GM18858 (cell line): ENCODE measurements at regions not wholly inside any gene's neighbourhood (a gene's known extent, or its start where the extent isn't known, plus 50 kb on each side); places are given as distances from the start of the nearest gene placed in this dataset.

Experiments used
- ATAC-seq: cut with Tn5 transposase; IDR thresholded peaks from one replicate; pipeline ENCODE4 v1.9.1; 2021; ENCODE audit not compliant: unreplicated experiment

DNA sequence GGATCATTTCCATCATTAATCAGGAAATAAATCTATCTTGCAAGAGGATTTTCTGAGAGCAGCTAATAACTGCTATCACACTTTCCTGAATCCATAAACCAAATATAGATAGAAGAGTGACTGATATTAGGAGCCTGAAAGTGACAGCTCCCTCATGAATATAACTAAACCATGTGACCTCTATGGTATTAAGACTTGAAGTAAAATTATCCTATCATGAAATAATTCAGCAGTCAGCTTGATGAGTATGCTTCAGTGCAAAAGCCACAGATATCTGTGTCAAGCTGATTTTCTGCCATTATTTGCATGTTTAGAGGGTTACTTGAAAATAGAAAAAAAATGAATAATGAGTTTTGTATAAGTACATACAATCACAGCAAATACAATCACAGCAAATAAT, 80.1 kb upstream of the PPP1R3A start:
- no peak for ATAC-seq

GRCh38 chr7:113996405-113996804, 77.6 kb upstream of the PPP1R3A start:
- no peak for ATAC-seq

GRCh38 chr7:113986216-113986615, 67.4 kb upstream of the PPP1R3A start:
- ATAC-seq = no peak

- ATAC-seq = no peak
These were observed 57.7 kb upstream of the PPP1R3A start for GRCh38 chr7:113976508-113976907.

GRCh38 chr7:113968713-113969112, 49.9 kb upstream of the PPP1R3A start:
- ATAC-seq = no peak
